GM19468 (cell line): ENCODE measurements at regions not wholly inside any gene's neighbourhood (a gene's known extent, or its start where the extent isn't known, plus 50 kb on each side); places are given as distances from the start of the nearest gene placed in this dataset.

Experiments
- ATAC-seq: cut with Tn5 transposase; IDR thresholded peaks from one replicate; pipeline ENCODE4 v1.9.1; 2021; ENCODE audit warnings: mild to moderate bottlenecking, moderate library complexity, moderate number of reproducible peaks; ENCODE audit not compliant: unreplicated experiment; ENCODE audit errors: extremely low read depth

GRCh38 chr16:51657848-51658247, 506.8 kb upstream of the SALL1 start:
- no peak for ATAC-seq

- ATAC-seq, result no peak
These were observed 504.2 kb upstream of the SALL1 start for GRCh38 chr16:51655249-51655648.

GRCh38 chr16:51651061-51651466, 500.0 kb upstream of the SALL1 start:
- ATAC-seq, result no peak

- ATAC-seq, result no peak
These were observed 498.6 kb upstream of the SALL1 start for GRCh38 chr16:51649631-51650030.

GRCh38 chr16:51648526-51648925, 497.5 kb upstream of the SALL1 start:
- ATAC-seq, result no peak

GRCh38 chr16:51641191-51641765, 490.2 kb upstream of the SALL1 start:
- no peak for ATAC-seq

GRCh38 chr16:51640196-51640595, 489.1 kb upstream of the SALL1 start:
- ATAC-seq, result no peak

GRCh38 chr16:51638339-51639135, 487.5 kb upstream of the SALL1 start:
- ATAC-seq, result no peak

- ATAC-seq, result no peak
These were observed 486.7 kb upstream of the SALL1 start for GRCh38 chr16:51637770-51638094.

GRCh38 chr16:51636920-51637769, 486.1 kb upstream of the SALL1 start:
- ATAC-seq, result no peak

GRCh38 chr16:51635181-51635580, 484.1 kb upstream of the SALL1 start:
- no peak for ATAC-seq

GRCh38 chr16:51630076-51630475, 479.0 kb upstream of the SALL1 start:
- no peak for ATAC-seq

GRCh38 chr16:51629576-51629975, 478.5 kb upstream of the SALL1 start:
- ATAC-seq, result no peak

GRCh38 chr16:51624080-51624775, 473.2 kb upstream of the SALL1 start:
- ATAC-seq, result no peak

GRCh38 chr16:51621610-51622009, 470.5 kb upstream of the SALL1 start:
- ATAC-seq, result no peak

- no peak for ATAC-seq
These were observed 464.1 kb upstream of the SALL1 start for GRCh38 chr16:51615141-51615540.

- ATAC-seq, result no peak
These were observed 456.2 kb upstream of the SALL1 start for GRCh38 chr16:51607201-51607651.

GRCh38 chr16:51596247-51596646, 445.2 kb upstream of the SALL1 start:
- no peak for ATAC-seq

GRCh38 chr16:51592535-51593300, 441.6 kb upstream of the SALL1 start:
- ATAC-seq, result no peak

- no peak for ATAC-seq
These were observed 441.0 kb upstream of the SALL1 start for GRCh38 chr16:51592001-51592501.
